ENCODE measurements at regions not wholly inside any gene's neighbourhood (a gene's known extent, or its start where the extent isn't known, plus 50 kb on each side); places are given as distances from the start of the nearest gene placed in this dataset.

GRCh38 chr1:229856009-229856650 is 210.9 kb upstream of the GALNT2 start:
- Histone ChIP-seq H2AFZ (ENCODE audit: low read depth, low read length) (no peak overlapping the region), H3K18ac (ENCODE audit: low read depth in 1 of 2, low read length in 2 of 2) (no peak overlapping the region), H4K91ac (ENCODE audit: low read length) (no peak overlapping the region), H3K9ac (ENCODE audit: low read length) (peak overlapping the region; percentile 45), H3K27me3 (ENCODE audit: control insufficient read depth in 1 of 2, insufficient read depth in 1 of 2, low read length in 2 of 2) (peaks cover 5 to 18% of the 10 kb centered on the region in 2 experiments), H4K8ac (ENCODE audit: low read length) (no peak overlapping the region), H2AK5ac (ENCODE audit: low read length, severe bottlenecking) (no peak overlapping the region), H2BK5ac (ENCODE audit: low read depth, low read length, poor library complexity, severe bottlenecking) (no peak overlapping the region), H3K4me3 (ENCODE audit: insufficient read depth in 1 of 2, low read depth in 1 of 2, low read length in 2 of 2) (peak overlapping the region in 1 of 2 experiments; percentile 44), H3K79me1 (replicated peaks; ENCODE audit: low read length, poor library complexity, severe bottlenecking) (no peaks in the 10 kb centered on the region), H3K4ac (ENCODE audit: low read depth in 1 of 2, low read length in 2 of 2) (no peak overlapping the region), H2BK15ac (ENCODE audit: low read depth, poor library complexity, severe bottlenecking) (no peak overlapping the region), H3K36me3 (ENCODE audit: control insufficient read depth in 1 of 2, insufficient read depth in 2 of 2, low read depth in 1 of 2, low read length in 2 of 2) (no peaks in the 10 kb centered on the region), H2BK12ac (ENCODE audit: low read length in 2 of 2) (no peak overlapping the region), H3K27ac (ENCODE audit: low read length, poor library complexity, severe bottlenecking) (no peak overlapping the region), H3K4me2 (ENCODE audit: low read length, poor library complexity, severe bottlenecking) (no peak overlapping the region), H3K23ac (ENCODE audit: low read length in 2 of 2) (no peak overlapping the region), H3K4me1 (ENCODE audit: control insufficient read depth, insufficient read depth, low read depth, low read length) (peaks cover 1% of the 10 kb centered on the region), H3K9me3 (ENCODE audit: control insufficient read depth, low read length) (no peaks in the 10 kb centered on the region), H3K14ac (ENCODE audit: low read length in 2 of 2) (no peak overlapping the region), H2BK120ac (ENCODE audit: low read depth, low read length) (no peak overlapping the region)
- no peak for DNase-seq
- WGBS = 77% methylated on average over 7 of the region's 7 CpGs

- peaks cover 3% of the 10 kb centered on the region for H3K4me1 ChIP-seq (ENCODE audit: control insufficient read depth, insufficient read depth, low read depth, low read length)
- H3K9ac ChIP-seq (ENCODE audit: low read length) = no peak overlapping the region
- H3K27me3 ChIP-seq (ENCODE audit: control insufficient read depth in 1 of 2, insufficient read depth in 1 of 2, low read length in 2 of 2) = peaks cover 3 to 18% of the 10 kb centered on the region in 2 experiments
- WGBS = 72% methylated on average over 3 of the region's 4 CpGs
- H2AK5ac ChIP-seq (ENCODE audit: low read length, severe bottlenecking) = no peak overlapping the region
- H3K9me3 ChIP-seq (ENCODE audit: control insufficient read depth, low read length) = no peaks in the 10 kb centered on the region
- H3K27ac ChIP-seq (ENCODE audit: low read length, poor library complexity, severe bottlenecking) = no peak overlapping the region
- no peak overlapping the region for H2BK120ac ChIP-seq (ENCODE audit: low read depth, low read length)
- H3K36me3 ChIP-seq (ENCODE audit: control insufficient read depth in 1 of 2, insufficient read depth in 2 of 2, low read depth in 1 of 2, low read length in 2 of 2) = no peaks in the 10 kb centered on the region
- DNase-seq = no peak
- no peak overlapping the region for H4K8ac ChIP-seq (ENCODE audit: low read length)
- H2BK15ac ChIP-seq (ENCODE audit: low read depth, poor library complexity, severe bottlenecking) = no peak overlapping the region
- no peak overlapping the region for H3K4me2 ChIP-seq (ENCODE audit: low read length, poor library complexity, severe bottlenecking)
- H3K18ac ChIP-seq (ENCODE audit: low read depth in 1 of 2, low read length in 2 of 2) = no peak overlapping the region
- H3K4ac ChIP-seq (ENCODE audit: low read depth in 1 of 2, low read length in 2 of 2) = no peak overlapping the region
- no peak overlapping the region for H2BK12ac ChIP-seq (ENCODE audit: low read length in 2 of 2)
- H3K23ac ChIP-seq (ENCODE audit: low read length in 2 of 2) = no peak overlapping the region
- H3K4me3 ChIP-seq (ENCODE audit: insufficient read depth in 1 of 2, low read depth in 1 of 2, low read length in 2 of 2) = no peak overlapping the region
- H3K14ac ChIP-seq (ENCODE audit: low read length in 2 of 2) = no peak overlapping the region
- no peak overlapping the region for H4K91ac ChIP-seq (ENCODE audit: low read length)
- no peak overlapping the region for H2BK5ac ChIP-seq (ENCODE audit: low read depth, low read length, poor library complexity, severe bottlenecking)
- no peak overlapping the region for H2AFZ ChIP-seq (ENCODE audit: low read depth, low read length)
- no peaks in the 10 kb centered on the region for H3K79me1 ChIP-seq (replicated peaks; ENCODE audit: low read length, poor library complexity, severe bottlenecking)
These were observed 209.5 kb upstream of the GALNT2 start for GRCh38 chr1:229857585-229857984.

- no peak overlapping the region for H3K4ac ChIP-seq (ENCODE audit: low read depth in 1 of 2, low read length in 2 of 2)
- no peak overlapping the region for H3K18ac ChIP-seq (ENCODE audit: low read depth in 1 of 2, low read length in 2 of 2)
- H3K23ac ChIP-seq (ENCODE audit: low read length in 2 of 2) = no peak overlapping the region
- DNase-seq = no peak
- no peak overlapping the region for H3K4me2 ChIP-seq (ENCODE audit: low read length, poor library complexity, severe bottlenecking)
- no peak overlapping the region for H3K9ac ChIP-seq (ENCODE audit: low read length)
- H4K8ac ChIP-seq (ENCODE audit: low read length) = no peak overlapping the region
- H3K79me1 ChIP-seq (replicated peaks; ENCODE audit: low read length, poor library complexity, severe bottlenecking) = no peaks in the 10 kb centered on the region
- no peak overlapping the region for H2BK15ac ChIP-seq (ENCODE audit: low read depth, poor library complexity, severe bottlenecking)
- H3K14ac ChIP-seq (ENCODE audit: low read length in 2 of 2) = no peak overlapping the region
- H2AK5ac ChIP-seq (ENCODE audit: low read length, severe bottlenecking) = no peak overlapping the region
- peaks cover 3% of the 10 kb centered on the region for H3K4me1 ChIP-seq (ENCODE audit: control insufficient read depth, insufficient read depth, low read depth, low read length)
- H2AFZ ChIP-seq (ENCODE audit: low read depth, low read length) = no peak overlapping the region
- H4K91ac ChIP-seq (ENCODE audit: low read length) = no peak overlapping the region
- no peak overlapping the region for H2BK12ac ChIP-seq (ENCODE audit: low read length in 2 of 2)
- H2BK5ac ChIP-seq (ENCODE audit: low read depth, low read length, poor library complexity, severe bottlenecking) = no peak overlapping the region
- no peak overlapping the region for H2BK120ac ChIP-seq (ENCODE audit: low read depth, low read length)
- 92% methylated on average over 5 of the region's 5 CpGs for WGBS
- H3K4me3 ChIP-seq (ENCODE audit: insufficient read depth in 1 of 2, low read depth in 1 of 2, low read length in 2 of 2) = no peak overlapping the region
- H3K27me3 ChIP-seq (ENCODE audit: control insufficient read depth in 1 of 2, insufficient read depth in 1 of 2, low read length in 2 of 2) = peaks cover 2 to 13% of the 10 kb centered on the region in 2 experiments
- no peaks in the 10 kb centered on the region for H3K9me3 ChIP-seq (ENCODE audit: control insufficient read depth, low read length)
- H3K27ac ChIP-seq (ENCODE audit: low read length, poor library complexity, severe bottlenecking) = no peak overlapping the region
- H3K36me3 ChIP-seq (ENCODE audit: control insufficient read depth in 1 of 2, insufficient read depth in 2 of 2, low read depth in 1 of 2, low read length in 2 of 2) = no peaks in the 10 kb centered on the region
These were observed 208.0 kb upstream of the GALNT2 start for GRCh38 chr1:229859026-229859425.

- no peak overlapping the region for H3K18ac ChIP-seq (ENCODE audit: low read depth in 1 of 2, low read length in 2 of 2)
- H3K79me1 ChIP-seq (replicated peaks; ENCODE audit: low read length, poor library complexity, severe bottlenecking) = no peaks in the 10 kb centered on the region
- no peak for DNase-seq
- no peak overlapping the region for H3K4me2 ChIP-seq (ENCODE audit: low read length, poor library complexity, severe bottlenecking)
- H2AK5ac ChIP-seq (ENCODE audit: low read length, severe bottlenecking) = no peak overlapping the region
- no peaks in the 10 kb centered on the region for H3K9me3 ChIP-seq (ENCODE audit: control insufficient read depth, low read length)
- H3K36me3 ChIP-seq (ENCODE audit: control insufficient read depth in 1 of 2, insufficient read depth in 2 of 2, low read depth in 1 of 2, low read length in 2 of 2) = no peaks in the 10 kb centered on the region
- H2BK5ac ChIP-seq (ENCODE audit: low read depth, low read length, poor library complexity, severe bottlenecking) = no peak overlapping the region
- H3K4ac ChIP-seq (ENCODE audit: low read depth in 1 of 2, low read length in 2 of 2) = no peak overlapping the region
- no peak overlapping the region for H2BK12ac ChIP-seq (ENCODE audit: low read length in 2 of 2)
- no peak overlapping the region for H2BK15ac ChIP-seq (ENCODE audit: low read depth, poor library complexity, severe bottlenecking)
- H4K91ac ChIP-seq (ENCODE audit: low read length) = no peak overlapping the region
- no peak overlapping the region for H3K9ac ChIP-seq (ENCODE audit: low read length)
- H2AFZ ChIP-seq (ENCODE audit: low read depth, low read length) = no peak overlapping the region
- H3K4me3 ChIP-seq (ENCODE audit: insufficient read depth in 1 of 2, low read depth in 1 of 2, low read length in 2 of 2) = no peak overlapping the region
- no peak overlapping the region for H3K14ac ChIP-seq (ENCODE audit: low read length in 2 of 2)
- peaks cover 3% of the 10 kb centered on the region for H3K4me1 ChIP-seq (ENCODE audit: control insufficient read depth, insufficient read depth, low read depth, low read length)
- H4K8ac ChIP-seq (ENCODE audit: low read length) = no peak overlapping the region
- WGBS = 87% methylated on average over 5 of the region's 6 CpGs
- no peaks in the 10 kb centered on the region for H3K27me3 ChIP-seq (ENCODE audit: control insufficient read depth in 1 of 2, insufficient read depth in 1 of 2, low read length in 2 of 2)
- H2BK120ac ChIP-seq (ENCODE audit: low read depth, low read length) = no peak overlapping the region
- no peak overlapping the region for H3K27ac ChIP-seq (ENCODE audit: low read length, poor library complexity, severe bottlenecking)
- H3K23ac ChIP-seq (ENCODE audit: low read length in 2 of 2) = no peak overlapping the region
These were observed 206.1 kb upstream of the GALNT2 start for GRCh38 chr1:229860926-229861325.

Data from mesenchymal stem cell (in vitro differentiated cells and primary cell).